GM12872 (cell line): ENCODE measurements at regions not wholly inside any gene's neighbourhood (a gene's known extent, or its start where the extent isn't known, plus 50 kb on each side); places are given as distances from the start of the nearest gene placed in this dataset.

ENCODE experiments used
- TF ChIP-seq, protein P1 (sequence below): IDR thresholded peaks from 3 replicates; pipeline ENCODE4 v1.5.1; 2011; ENCODE audit warnings: low read depth, mild to moderate bottlenecking, low read length, moderate library complexity; ENCODE audit not compliant: insufficient read depth

DNA sequence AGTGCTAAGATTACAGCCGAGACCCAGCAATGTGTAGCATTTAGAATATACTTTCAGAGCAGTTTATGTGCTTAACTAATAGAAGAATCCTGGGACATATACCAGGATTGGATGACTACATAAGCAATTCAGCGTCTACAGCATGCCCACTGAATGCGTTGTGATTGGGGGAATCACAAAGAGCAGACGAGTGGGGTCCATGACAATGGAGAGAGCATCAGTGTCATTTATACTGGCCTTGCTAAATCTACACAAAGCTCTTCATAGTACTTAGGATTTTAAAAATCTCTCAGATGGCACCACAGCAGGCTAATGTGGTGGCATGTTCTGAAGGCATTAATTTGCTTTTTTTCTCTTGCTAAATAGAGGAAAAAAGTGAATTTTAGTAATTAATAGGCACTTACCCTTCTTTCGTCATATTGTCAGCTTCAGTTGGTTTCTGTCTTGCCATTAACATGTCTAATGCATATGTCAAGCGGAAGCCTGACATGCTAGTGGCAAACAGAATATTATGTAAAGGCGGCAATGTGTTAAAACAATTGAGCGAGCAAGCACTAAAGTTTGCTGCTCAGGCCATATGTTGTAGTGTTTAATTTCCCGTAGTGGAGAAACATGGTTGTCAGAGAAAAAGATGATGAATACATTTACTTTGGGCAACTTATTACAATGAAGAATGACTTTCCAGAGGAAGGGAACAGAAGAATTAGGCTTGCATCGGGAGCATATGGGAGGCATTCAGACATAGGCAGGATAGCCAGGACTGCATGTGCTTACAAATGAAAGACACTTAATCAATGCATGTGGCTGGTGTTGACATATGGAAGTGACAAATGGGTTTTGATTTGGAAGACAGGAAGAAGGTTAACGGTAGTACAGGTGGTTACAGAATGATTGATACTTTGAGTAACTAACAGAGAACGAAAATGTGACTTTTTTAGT lies 145.2 kb downstream of the ICOS start:
- TF ChIP-seq, protein P1, sequence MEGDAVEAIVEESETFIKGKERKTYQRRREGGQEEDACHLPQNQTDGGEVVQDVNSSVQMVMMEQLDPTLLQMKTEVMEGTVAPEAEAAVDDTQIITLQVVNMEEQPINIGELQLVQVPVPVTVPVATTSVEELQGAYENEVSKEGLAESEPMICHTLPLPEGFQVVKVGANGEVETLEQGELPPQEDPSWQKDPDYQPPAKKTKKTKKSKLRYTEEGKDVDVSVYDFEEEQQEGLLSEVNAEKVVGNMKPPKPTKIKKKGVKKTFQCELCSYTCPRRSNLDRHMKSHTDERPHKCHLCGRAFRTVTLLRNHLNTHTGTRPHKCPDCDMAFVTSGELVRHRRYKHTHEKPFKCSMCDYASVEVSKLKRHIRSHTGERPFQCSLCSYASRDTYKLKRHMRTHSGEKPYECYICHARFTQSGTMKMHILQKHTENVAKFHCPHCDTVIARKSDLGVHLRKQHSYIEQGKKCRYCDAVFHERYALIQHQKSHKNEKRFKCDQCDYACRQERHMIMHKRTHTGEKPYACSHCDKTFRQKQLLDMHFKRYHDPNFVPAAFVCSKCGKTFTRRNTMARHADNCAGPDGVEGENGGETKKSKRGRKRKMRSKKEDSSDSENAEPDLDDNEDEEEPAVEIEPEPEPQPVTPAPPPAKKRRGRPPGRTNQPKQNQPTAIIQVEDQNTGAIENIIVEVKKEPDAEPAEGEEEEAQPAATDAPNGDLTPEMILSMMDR, result no peak

DNA sequence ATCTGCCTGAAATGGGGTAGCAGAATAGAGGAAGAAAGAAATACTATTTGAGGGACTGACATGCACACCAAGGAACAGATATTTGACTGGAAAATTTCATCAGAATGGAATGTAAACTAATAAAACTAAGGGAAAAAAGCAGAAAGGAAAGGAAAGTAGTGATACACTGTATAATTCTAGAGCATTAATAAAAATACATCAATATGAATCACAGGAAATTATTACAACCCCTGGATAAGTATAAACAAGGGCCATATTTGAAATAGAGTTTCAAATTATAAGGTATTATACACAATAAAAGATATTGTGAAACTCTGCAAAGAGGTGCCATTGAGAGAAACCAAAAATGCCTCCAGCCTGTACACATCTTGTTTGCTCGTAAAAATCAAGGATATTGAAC lies 149.6 kb downstream of the ICOS start:
- TF ChIP-seq, protein P1, result no peak

DNA sequence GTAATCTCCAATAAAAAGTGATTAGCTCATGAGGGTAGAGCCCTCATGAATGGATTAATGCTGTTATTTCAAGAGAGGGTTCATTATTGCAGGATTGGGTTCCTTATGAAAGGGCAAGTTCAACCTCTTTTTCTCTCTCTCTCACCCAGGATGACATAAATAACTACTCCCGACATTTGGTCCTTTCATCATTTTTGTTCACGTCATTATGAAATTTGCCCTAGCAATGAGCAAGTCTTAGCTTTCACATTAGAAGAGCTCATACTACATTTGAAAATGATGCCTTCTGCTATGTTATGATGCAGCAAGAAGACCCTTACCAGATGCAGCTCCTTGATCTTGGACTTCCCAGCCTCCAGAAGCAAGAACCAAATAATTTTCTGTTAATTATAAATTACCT lies 152.5 kb downstream of the ICOS start:
- TF ChIP-seq, protein P1, result no peak

DNA sequence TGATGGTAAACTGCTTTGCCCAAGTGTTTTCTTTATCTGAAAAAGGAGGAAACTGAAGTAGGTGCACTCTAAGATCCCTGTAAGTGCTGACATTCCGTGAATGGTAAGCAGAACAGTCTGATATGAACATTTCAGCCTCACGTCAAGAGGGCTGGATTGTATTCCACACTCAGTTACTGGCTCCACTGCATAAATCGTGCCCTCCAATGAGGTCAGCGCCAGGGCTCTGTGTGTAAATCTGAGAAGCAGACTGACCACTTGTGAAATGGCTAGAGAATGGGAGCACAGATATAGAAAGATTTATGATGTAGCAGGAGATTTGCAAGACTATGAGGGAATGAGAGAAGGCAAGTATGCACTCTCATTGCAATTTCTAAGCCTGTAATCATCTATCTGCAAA lies 153.0 kb downstream of the ICOS start:
- TF ChIP-seq, protein P1, result no peak

DNA sequence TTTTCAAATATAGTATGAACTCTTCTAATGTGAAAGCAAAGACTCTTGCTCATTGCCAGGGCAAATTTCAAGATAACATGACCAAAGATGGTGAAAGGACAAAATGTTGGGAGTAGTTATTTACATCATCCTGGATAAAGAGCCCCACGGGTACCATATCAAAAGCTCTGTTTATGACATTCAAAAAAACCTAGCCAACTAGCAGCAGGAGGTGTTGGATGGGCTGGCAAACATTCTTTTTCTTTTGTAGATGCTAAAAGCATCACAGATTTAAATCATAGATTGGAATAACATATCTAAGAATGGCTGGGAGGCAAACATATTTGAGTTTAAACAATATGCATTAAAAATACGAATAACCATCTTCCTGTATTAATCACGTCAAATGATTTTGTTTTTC lies 153.5 kb downstream of the ICOS start:
- TF ChIP-seq, protein P1, result no peak

DNA sequence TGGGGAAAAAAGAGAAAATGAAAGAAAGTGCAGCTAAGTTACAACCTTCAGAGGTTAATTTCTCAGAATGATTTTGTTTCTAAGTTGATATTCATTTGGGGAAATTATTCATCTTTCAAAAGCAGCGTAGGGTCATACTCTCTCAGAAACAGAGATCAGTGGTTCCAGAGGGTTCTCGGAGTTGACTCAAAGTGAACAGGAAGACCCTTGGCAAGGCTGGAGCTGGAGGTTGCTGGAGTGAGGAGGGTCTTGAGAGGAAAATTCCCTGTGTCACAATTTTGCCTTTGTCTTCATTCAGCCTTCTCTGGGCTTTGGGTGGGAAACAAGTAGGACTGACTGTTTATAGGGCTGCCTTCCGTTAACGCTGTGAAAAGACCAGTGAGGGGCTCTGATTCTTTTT lies 168.2 kb downstream of the ICOS start:
- TF ChIP-seq, protein P1, result no peak

DNA sequence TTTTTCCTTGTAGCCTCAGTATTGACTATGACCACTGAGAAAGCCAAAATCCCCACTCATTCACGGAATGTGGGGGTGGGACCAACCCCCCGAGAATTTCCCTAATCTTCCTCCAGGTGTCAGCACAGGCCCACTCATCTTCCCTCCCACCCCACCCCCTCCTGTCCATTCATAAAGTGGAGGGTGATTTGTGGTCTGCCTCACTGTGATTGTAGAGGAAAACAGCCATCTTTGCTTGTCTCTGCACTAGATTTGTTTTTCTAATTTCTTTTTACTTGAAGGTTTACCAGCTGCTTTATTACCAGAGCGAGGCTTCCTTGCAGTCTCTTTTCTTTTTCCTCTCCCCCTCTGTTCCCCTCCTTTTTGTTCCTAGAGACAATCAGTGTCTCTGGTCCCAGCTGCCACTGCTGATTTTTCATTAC lies 171.8 kb downstream of the ICOS start:
- TF ChIP-seq, protein P1, result peak; percentile 57
